ENCODE measurements at regions not wholly inside any gene's neighbourhood (a gene's known extent, or its start where the extent isn't known, plus 50 kb on each side); places are given as distances from the start of the nearest gene placed in this dataset.

DNA sequence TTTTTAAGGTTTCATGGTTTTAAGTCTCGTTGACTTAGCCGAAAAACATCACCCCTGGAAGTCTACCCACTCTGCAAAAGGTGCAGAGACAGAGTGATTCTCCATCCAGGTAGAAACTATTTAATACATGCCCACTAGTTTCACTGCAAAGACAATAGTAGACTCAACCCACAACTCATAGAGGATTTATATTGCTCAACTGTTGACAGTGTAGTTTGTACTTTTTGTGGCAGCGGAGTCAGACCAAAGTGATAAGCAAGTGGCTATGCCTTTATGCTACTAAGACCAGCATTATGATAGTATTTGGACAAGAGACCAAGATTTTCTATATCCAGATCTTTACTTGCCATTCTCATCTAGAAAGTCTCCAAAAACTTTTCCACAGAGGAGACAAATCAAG lies 98.8 kb upstream of the ZBTB20 start:
- TF ChIP-seq CTCF (IDR thresholded peaks at IDR 0.05; ENCODE audit: insufficient read depth, low read length, missing control alignments) = no peak
- no peak overlapping the region for H3K4me3 ChIP-seq (ENCODE audit: low read depth, low read length)
- ChIA-PET CTCF (interaction anchor here (1.1 to 1.4 kb wide), 2 partner anchors 11 to 12 kb away, joined by 3 read pairs; no protein-coding TSS in a partner anchor), POLR2A (no interaction called here)
- DNase-seq (ENCODE audit: low read depth, low spot score) = no peak

DNA sequence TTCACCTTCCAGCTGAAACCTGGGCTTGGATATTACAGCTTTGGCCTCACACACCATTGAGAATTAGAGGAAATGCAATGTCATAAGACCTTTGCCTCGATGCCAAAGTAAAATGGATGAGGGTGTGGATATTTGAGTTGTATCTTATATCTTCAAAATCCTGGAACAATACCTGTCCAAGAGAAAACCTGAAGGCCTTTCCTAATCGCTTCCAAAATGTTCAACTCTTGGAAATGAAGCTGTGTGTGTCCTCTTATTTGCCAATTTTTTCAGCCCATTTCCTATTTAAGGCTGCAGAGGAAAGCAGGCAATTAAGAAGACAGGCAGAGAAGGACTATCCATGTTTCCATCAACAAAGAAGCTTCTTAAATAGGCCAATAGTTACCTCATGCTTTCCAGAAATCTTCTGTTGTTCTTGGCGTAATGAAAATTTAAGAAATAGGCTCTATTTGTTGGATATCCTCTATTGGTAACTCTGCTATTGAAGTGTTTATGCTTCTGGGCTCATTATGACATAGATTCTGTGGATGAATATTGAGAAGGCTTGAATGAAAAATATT lies 99.5 kb upstream of the ZBTB20 start:
- no peak overlapping the region for H3K4me3 ChIP-seq (ENCODE audit: low read depth, low read length)
- POLR2A ChIA-PET = no interaction called here
- CTCF ChIA-PET = interaction anchor here (1.1 to 1.4 kb wide), 2 partner anchors 10 to 13 kb away, joined by 3 read pairs; no protein-coding TSS in a partner anchor
- TF ChIP-seq CTCF (IDR thresholded peaks at IDR 0.05; ENCODE audit: insufficient read depth, low read length, missing control alignments) = no peak
- no peak for DNase-seq (ENCODE audit: low read depth, low spot score)

DNA sequence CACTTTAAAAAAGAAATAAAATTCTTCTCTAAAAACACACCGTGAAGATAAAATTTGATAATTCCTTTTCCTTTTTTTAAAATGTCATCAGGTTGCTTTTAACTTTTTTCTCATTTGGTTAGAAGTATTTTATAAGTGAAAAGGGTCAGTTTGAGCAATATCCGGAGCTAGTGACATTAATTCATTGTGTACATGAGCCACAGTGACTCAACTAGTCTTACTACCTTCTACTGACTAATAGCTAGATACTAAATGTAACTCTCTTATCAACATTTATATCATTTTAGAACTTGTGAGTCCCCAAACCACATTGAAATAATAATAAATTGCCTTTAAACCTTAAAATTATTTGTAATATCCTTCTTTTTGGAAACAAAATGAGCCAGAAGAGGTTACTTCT lies 101.2 kb upstream of the ZBTB20 start:
- no peak for TF ChIP-seq CTCF (IDR thresholded peaks at IDR 0.05; ENCODE audit: insufficient read depth, low read length, missing control alignments)
- no peak overlapping the region for H3K4me3 ChIP-seq (ENCODE audit: low read depth, low read length)
- ChIA-PET POLR2A (no interaction called here), CTCF (interaction anchor here (1.4 kb wide), 1 partner anchor 445 kb away, joined by 3 read pairs; no protein-coding TSS in a partner anchor)
- DNase-seq (ENCODE audit: low read depth, low spot score) = no peak

GRCh38 chr3:115251509-115251908 lies 104.4 kb upstream of the ZBTB20 start:
- POLR2A ChIA-PET = no interaction called here
- no peak for TF ChIP-seq CTCF (IDR thresholded peaks at IDR 0.05; ENCODE audit: insufficient read depth, low read length, missing control alignments)
- H3K4me3 ChIP-seq (ENCODE audit: low read depth, low read length) = no peak overlapping the region
- DNase-seq (ENCODE audit: low read depth, low spot score) = no peak
- CTCF ChIA-PET = interaction anchor here (1.1 kb wide), 1 partner anchor 564 kb away, joined by 3 read pairs; no protein-coding TSS in a partner anchor

GRCh38 chr3:115252679-115253078 lies 105.6 kb upstream of the ZBTB20 start:
- ChIA-PET CTCF (interaction anchor here (1.1 kb wide), 1 partner anchor 563 kb away, joined by 3 read pairs; no protein-coding TSS in a partner anchor), POLR2A (no interaction called here)
- TF ChIP-seq CTCF (IDR thresholded peaks at IDR 0.05; ENCODE audit: insufficient read depth, low read length, missing control alignments) = no peak
- DNase-seq (ENCODE audit: low read depth, low spot score) = no peak
- H3K4me3 ChIP-seq (ENCODE audit: low read depth, low read length) = no peak overlapping the region

DNA sequence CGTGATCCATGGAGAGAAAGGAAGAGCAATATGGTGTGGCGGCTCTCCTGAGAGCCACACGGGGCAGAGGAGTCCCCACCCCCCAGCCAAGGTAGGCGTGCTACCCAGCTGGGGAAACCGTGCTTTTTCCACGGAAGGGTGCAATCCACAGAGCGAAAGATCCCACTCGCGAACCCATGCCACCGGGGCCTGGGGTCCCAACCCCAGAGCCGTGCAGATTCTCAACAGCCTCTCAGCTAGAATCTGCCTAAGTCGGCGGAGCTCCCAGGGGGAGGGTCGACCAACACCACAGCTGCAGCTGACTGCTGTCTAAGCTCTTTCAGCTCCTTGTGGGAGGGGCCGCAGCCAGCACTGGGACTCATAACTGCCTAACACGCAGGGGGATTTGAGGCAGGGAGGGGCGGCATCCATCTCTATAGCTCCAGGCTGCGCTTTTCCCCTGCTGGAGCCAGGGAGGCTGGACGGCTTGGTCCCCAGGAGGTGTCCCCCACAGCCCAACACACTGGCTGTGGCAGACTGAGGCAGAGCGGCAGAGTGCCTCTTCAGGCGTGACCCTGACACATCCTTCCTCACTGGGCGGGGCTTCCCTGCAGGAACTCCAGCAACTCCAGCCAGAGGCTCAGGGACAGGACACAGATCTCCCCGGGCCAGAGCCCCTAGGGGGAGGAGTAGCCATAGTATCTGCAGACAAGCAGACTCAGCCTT lies 107.6 kb upstream of the ZBTB20 start:
- H3K4me3 ChIP-seq (ENCODE audit: low read depth, low read length) = no peak overlapping the region
- no peak for TF ChIP-seq CTCF (IDR thresholded peaks at IDR 0.05; ENCODE audit: insufficient read depth, low read length, missing control alignments)
- POLR2A ChIA-PET = no interaction called here
- CTCF ChIA-PET = no interaction called here
- DNase-seq (ENCODE audit: low read depth, low spot score) = no peak

Data from AG04449 (cell line).